GM23338 (cell line): ENCODE measurements at regions not wholly inside any gene's neighbourhood (a gene's known extent, or its start where the extent isn't known, plus 50 kb on each side); places are given as distances from the start of the nearest gene placed in this dataset.

Experiments used
- CREB1 ChIP-seq: fragments of 250-450 bp; sonication (Bioruptor Pico); IDR thresholded peaks from 2 replicates; pipeline ENCODE4 v1.5.0; 2020; ENCODE audit warnings: low read depth, mild to moderate bottlenecking, moderate library complexity
- CTCF ChIP-seq, 2 experiments: fragments of 200-600 bp in 1 of 2; sonication (generic) in 1 of 2; conservative IDR thresholded peaks; 2 replicates each; pipeline versions ENCODE4 v1.5.1 to v1.6.1; 2016 to 2017; ENCODE audit warnings: antibody characterized with exemption in 2 of 2, low read depth in 2 of 2, mild to moderate bottlenecking in 2 of 2, moderate library complexity in 1 of 2
- EZH2 ChIP-seq: fragments of 200-600 bp; sonication (generic); IDR thresholded peaks from one replicate; pipeline ENCODE4 v1.8.0; 2017; ENCODE audit warnings: antibody characterized with exemption, mild to moderate bottlenecking, low read depth; ENCODE audit not compliant: unreplicated experiment
- EZH2phosphoT487 ChIP-seq: fragments of 200-600 bp; sonication (generic); IDR thresholded peaks from one replicate; pipeline ENCODE4 v1.8.1; 2018; ENCODE audit warnings: antibody characterized with exemption; ENCODE audit not compliant: unreplicated experiment
- JUNB ChIP-seq: IDR thresholded peaks from one replicate; pipeline ENCODE4 v1.6.1; 2016; ENCODE audit warnings: antibody characterized with exemption; ENCODE audit not compliant: unreplicated experiment
- NANOG ChIP-seq: IDR thresholded peaks from 2 replicates; pipeline ENCODE4 v1.6.1; 2016; ENCODE audit warnings: antibody characterized with exemption, borderline replicate concordance
- POLR2AphosphoS5 ChIP-seq: IDR thresholded peaks from 2 replicates; pipeline ENCODE4 v1.6.1; 2016; ENCODE audit warnings: antibody characterized with exemption, low read depth
- REST ChIP-seq: IDR thresholded peaks from one replicate; pipeline ENCODE4 v1.6.1; 2018; ENCODE audit warnings: antibody characterized with exemption; ENCODE audit not compliant: unreplicated experiment
- ZNF114 ChIP-seq: fragments of 250-450 bp; sonication (Bioruptor Pico); IDR thresholded peaks from 2 replicates; pipeline ENCODE4 v1.5.0; 2020; ENCODE audit warnings: mild to moderate bottlenecking, moderate library complexity

- TF ChIP-seq EZH2 (no peak), CTCF (conservative IDR thresholded peaks at IDR 0.05; ENCODE audit: low read depth in 2 of 2) (no peak), NANOG (no peak), CREB1 (no peak), REST (no peak), ZNF114 (CRISPR knock-in tag) (no peak), POLR2AphosphoS5 (no peak), EZH2phosphoT487 (no peak), JUNB (no peak)
Measured at GRCh38 chrX:39222346-39223113, 421.3 kb downstream of the MID1IP1 start.
